ENCODE measurements at regions not wholly inside any gene's neighbourhood (a gene's known extent, or its start where the extent isn't known, plus 50 kb on each side); places are given as distances from the start of the nearest gene placed in this dataset.

DNA sequence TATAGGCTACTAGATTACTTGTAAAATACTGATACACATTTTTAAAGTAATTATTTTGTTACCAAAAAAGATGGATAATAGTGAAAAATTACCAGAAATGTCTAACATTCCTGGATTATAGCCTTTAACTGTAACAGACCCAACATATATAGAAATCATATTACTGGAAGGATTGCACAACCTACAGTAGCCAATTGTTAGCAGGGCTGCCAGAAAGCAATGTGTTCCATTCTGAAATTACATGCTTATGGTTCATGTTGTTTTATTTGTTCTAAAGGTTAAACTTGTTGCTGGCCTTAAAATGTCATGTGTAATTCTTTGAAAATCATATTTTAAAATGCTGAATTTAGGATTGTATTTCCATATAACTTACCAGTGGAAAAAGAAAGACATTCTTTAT lies 793.6 kb upstream of the ACVR2A start:
- ChIA-PET CTCF (no interaction called here), POLR2A (no interaction called here)
- TF ChIP-seq, protein P1, sequence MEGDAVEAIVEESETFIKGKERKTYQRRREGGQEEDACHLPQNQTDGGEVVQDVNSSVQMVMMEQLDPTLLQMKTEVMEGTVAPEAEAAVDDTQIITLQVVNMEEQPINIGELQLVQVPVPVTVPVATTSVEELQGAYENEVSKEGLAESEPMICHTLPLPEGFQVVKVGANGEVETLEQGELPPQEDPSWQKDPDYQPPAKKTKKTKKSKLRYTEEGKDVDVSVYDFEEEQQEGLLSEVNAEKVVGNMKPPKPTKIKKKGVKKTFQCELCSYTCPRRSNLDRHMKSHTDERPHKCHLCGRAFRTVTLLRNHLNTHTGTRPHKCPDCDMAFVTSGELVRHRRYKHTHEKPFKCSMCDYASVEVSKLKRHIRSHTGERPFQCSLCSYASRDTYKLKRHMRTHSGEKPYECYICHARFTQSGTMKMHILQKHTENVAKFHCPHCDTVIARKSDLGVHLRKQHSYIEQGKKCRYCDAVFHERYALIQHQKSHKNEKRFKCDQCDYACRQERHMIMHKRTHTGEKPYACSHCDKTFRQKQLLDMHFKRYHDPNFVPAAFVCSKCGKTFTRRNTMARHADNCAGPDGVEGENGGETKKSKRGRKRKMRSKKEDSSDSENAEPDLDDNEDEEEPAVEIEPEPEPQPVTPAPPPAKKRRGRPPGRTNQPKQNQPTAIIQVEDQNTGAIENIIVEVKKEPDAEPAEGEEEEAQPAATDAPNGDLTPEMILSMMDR (IDR thresholded peaks at IDR 0.05): no peak
- no peaks in the 10 kb centered on the region for H3K4me1 Mint-ChIP-seq
- no peaks in the 10 kb centered on the region for H3K27me3 Mint-ChIP-seq
- no peaks in the 10 kb centered on the region for H3K36me3 Mint-ChIP-seq (ENCODE audit: low read depth)
- ATAC-seq (ENCODE audit: low read depth) (no peak), DNase-seq (no peak)
- intact Hi-C loops (cut with micrococcal nuclease): no loop called here
- H3K27ac Mint-ChIP-seq: no peak overlapping the region
- no peaks in the 10 kb centered on the region for H3K9me3 Mint-ChIP-seq
- no peak overlapping the region for H3K4me3 Mint-ChIP-seq

DNA sequence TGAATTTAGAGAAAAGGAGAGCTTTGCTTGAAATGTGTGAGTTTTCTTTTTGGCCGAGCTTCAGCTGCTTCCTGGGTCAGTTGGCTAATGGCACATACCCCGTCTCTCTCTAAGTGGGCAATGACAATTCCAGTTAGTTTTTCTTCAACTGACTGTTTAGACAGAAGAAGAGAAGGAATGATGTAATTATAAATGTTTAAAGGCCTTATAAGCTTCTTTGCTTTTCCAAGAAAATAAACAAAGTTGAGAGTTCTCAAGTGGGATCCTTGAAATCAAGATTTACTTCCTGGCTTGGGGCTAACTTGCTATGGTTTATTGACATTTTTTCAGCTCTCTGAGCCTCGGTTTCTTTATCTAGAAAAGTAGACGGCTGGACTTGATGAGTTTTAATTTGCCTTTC lies 794.9 kb upstream of the ACVR2A start:
- Mint-ChIP-seq H3K36me3 (ENCODE audit: low read depth) (no peaks in the 10 kb centered on the region), H3K4me1 (no peaks in the 10 kb centered on the region), H3K9me3 (no peaks in the 10 kb centered on the region), H3K27me3 (no peaks in the 10 kb centered on the region), H3K4me3 (no peak overlapping the region), H3K27ac (no peak overlapping the region)
- TF ChIP-seq, protein P1 (IDR thresholded peaks at IDR 0.05): no peak
- ATAC-seq (ENCODE audit: low read depth) (no peak), DNase-seq (no peak)
- ChIA-PET POLR2A (no interaction called here), CTCF (no interaction called here)
- intact Hi-C loops (cut with micrococcal nuclease): no loop called here

DNA sequence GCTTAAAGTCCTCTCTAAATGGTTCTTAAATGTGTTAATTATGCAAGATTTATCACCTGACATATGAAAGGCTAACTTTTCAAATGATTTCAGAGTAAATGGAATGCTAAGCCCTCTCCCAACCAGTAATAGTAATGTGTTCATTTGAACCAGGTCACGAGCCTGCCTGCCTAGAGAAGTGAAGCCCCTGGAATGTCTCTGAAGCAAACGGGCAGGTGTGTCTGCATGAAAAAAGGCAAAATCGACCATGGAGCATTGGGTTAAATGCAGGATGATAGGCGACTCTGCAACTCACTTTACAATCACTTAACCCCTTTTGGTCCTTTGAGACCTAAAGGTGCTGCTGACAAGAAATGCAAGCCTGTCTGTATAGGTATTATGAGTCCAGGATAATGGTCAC lies 798.4 kb upstream of the ACVR2A start:
- Mint-ChIP-seq H3K9me3 (no peaks in the 10 kb centered on the region), H3K4me3 (no peak overlapping the region), H3K36me3 (ENCODE audit: low read depth) (no peaks in the 10 kb centered on the region), H3K27me3 (no peaks in the 10 kb centered on the region), H3K27ac (no peak overlapping the region), H3K4me1 (no peaks in the 10 kb centered on the region)
- DNase-seq (no peak), ATAC-seq (ENCODE audit: low read depth) (no peak)
- ChIA-PET CTCF (interaction anchor here (3.3 kb wide), 1 partner anchor 865 kb away, joined by 81 read pairs; no protein-coding TSS in a partner anchor), POLR2A (no interaction called here)
- TF ChIP-seq, protein P1 (IDR thresholded peaks at IDR 0.05): no peak
- intact Hi-C loops (cut with micrococcal nuclease): no loop called here

DNA sequence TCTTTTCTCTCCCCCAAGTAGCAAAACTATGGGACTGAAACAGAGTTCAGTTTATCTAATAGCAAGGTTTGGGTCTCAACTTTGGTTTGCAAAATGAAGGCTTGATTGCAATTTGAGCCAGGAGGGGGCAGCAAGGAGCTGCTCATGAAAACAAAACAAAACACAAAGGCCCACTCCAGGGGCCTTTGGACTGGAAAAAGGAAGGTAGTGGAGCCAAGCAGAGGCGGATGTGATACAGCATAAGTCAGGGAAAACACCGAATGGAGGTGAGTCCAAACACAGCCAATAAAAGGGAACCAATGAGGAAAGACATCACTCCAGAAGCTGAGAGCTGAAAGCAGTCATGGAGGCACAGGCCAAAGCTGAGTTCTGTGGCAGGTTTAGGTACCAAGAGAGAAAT lies 799.7 kb upstream of the ACVR2A start:
- no peak for DNase-seq
- POLR2A ChIA-PET: no interaction called here
- no peaks in the 10 kb centered on the region for H3K27me3 Mint-ChIP-seq
- ATAC-seq (ENCODE audit: low read depth): no peak
- CTCF ChIA-PET: interaction anchor here (0.7 to 3.3 kb wide), 4 partner anchors 10 to 890 kb away, joined by 3 to 81 read pairs (median 6); no protein-coding TSS in a partner anchor
- TF ChIP-seq, protein P1 (IDR thresholded peaks at IDR 0.05): no peak
- no peak overlapping the region for H3K27ac Mint-ChIP-seq
- no peak overlapping the region for H3K4me3 Mint-ChIP-seq
- no peaks in the 10 kb centered on the region for H3K4me1 Mint-ChIP-seq
- H3K9me3 Mint-ChIP-seq: no peaks in the 10 kb centered on the region
- H3K36me3 Mint-ChIP-seq (ENCODE audit: low read depth): no peaks in the 10 kb centered on the region
- intact Hi-C loops (cut with micrococcal nuclease): loop anchor here (1.0 kb wide), 2 partner anchors 38 to 866 kb away; no protein-coding TSS in a partner anchor

DNA sequence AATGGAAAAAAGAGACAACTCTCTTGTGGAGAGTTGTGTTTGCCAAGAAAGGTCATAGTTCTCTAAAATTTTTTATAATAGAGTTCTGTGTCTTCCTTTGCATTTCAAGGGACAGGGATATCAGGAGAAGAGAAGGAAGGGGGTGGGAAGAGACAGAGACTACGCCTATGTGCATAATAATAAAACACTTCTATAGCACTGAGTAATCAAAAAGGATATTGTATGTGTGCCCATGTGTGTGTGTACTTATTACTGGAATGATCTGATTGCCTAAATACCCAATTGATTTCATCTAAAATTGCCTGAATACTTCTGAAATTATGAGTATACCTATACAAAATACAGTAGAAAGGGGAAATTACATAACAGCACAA lies 803.7 kb upstream of the ACVR2A start:
- no peaks in the 10 kb centered on the region for H3K4me1 Mint-ChIP-seq
- ChIA-PET POLR2A (no interaction called here), CTCF (no interaction called here)
- DNase-seq (no peak), ATAC-seq (ENCODE audit: low read depth) (no peak)
- intact Hi-C loops (cut with micrococcal nuclease): no loop called here
- H3K27ac Mint-ChIP-seq: no peak overlapping the region
- H3K36me3 Mint-ChIP-seq (ENCODE audit: low read depth): no peaks in the 10 kb centered on the region
- TF ChIP-seq, protein P1 (IDR thresholded peaks at IDR 0.05): no peak
- no peaks in the 10 kb centered on the region for H3K27me3 Mint-ChIP-seq
- H3K4me3 Mint-ChIP-seq: no peak overlapping the region
- no peaks in the 10 kb centered on the region for H3K9me3 Mint-ChIP-seq
